ENCODE measurements at regions not wholly inside any gene's neighbourhood (a gene's known extent, or its start where the extent isn't known, plus 50 kb on each side); places are given as distances from the start of the nearest gene placed in this dataset.
A peak's percentile ranks its signal among the peaks of the same experiment; 100 is the strongest.

- Mint-ChIP-seq H3K27me3 (no peaks in the 10 kb centered on the region), H3K27ac (no peak overlapping the region), H3K4me1 (peaks cover 55% of the 10 kb centered on the region), H3K9me3 (ENCODE audit: insufficient read depth) (peaks cover 6% of the 10 kb centered on the region), H3K4me3 (peak overlapping the region; percentile 30)
- no peaks in the 10 kb centered on the region for H3K27me3 ChIP-seq (replicated peaks in 1 of 4; ENCODE audit: control extremely low read depth in 1 of 4, control insufficient read depth in 3 of 4, insufficient read depth in 4 of 4, low read length in 3 of 4)
- H3K27ac ChIP-seq (ENCODE audit: low read length in 2 of 2): no peak overlapping the region
- peaks cover 30 to 42% of the 10 kb centered on the region in 2 donors for H3K4me1 ChIP-seq (ENCODE audit: control insufficient read depth in 2 of 2, insufficient read depth in 2 of 2, low read length in 2 of 2)
- H3K36me3 ChIP-seq (replicated peaks in 1 of 2; ENCODE audit: control extremely low read depth in 1 of 2, control insufficient read depth in 1 of 2, extremely low read depth in 1 of 2, insufficient read depth in 2 of 2, low read length in 1 of 2): no peaks in the 10 kb centered on the region
- TF ChIP-seq CTCF (IDR thresholded peaks at IDR 0.05) (no peak), EZH2 (IDR thresholded peaks at IDR 0.05; ENCODE audit: borderline replicate concordance, insufficient read depth, low read depth, low read length, poor library complexity, severe bottlenecking) (no peak)
- no peak overlapping the region for H2AFZ ChIP-seq (ENCODE audit: insufficient read depth, low read depth, low read length, poor library complexity, severe bottlenecking)
- ATAC-seq (ENCODE audit: low read depth) (peak; percentile 51), DNase-seq (peak; percentile 72)
- 0% methylated on average over 1 of the region's 8 CpGs for WGBS (ENCODE audit: insufficient coverage)
- ChIA-PET POLR2A (no interaction called here), CTCF (interaction anchor here (1.1 to 2.5 kb wide), 8 partner anchors 10 to 925 kb away, joined by 3 to 8 read pairs (median 4); partner anchors contain the start of gene TRIB2)
- intact Hi-C loops (cut with micrococcal nuclease): loop anchor here (10.0 kb wide), 1 partner anchor 49 kb away; no protein-coding TSS in a partner anchor
- peak overlapping the region in 1 of 5 experiments; percentile 4 for H3K4me3 ChIP-seq (ENCODE audit: control extremely low read depth in 1 of 5, extremely low read depth in 1 of 5, insufficient read depth in 1 of 5, low read depth in 2 of 5, low read length in 4 of 5)
- peak overlapping the region; percentile 48 for H3K4me2 ChIP-seq (replicated peaks; ENCODE audit: low read depth, low read length, poor library complexity, severe bottlenecking)
- no peaks in the 10 kb centered on the region for H4K20me1 ChIP-seq (ENCODE audit: control insufficient read depth, insufficient read depth, low read length, poor library complexity, severe bottlenecking)
- no peaks in the 10 kb centered on the region for H3K9me3 ChIP-seq (ENCODE audit: control extremely low read depth in 1 of 3, control insufficient read depth in 2 of 3, insufficient read depth in 1 of 3, low read length in 2 of 3)
- no peaks in the 10 kb centered on the region for H3K79me2 ChIP-seq (ENCODE audit: control insufficient read depth, insufficient read depth, low read length)
- peak overlapping the region; percentile 14 for H3K9ac ChIP-seq (ENCODE audit: low read length)
Observed at GRCh38 chr2:12005886-12006681, 259.7 kb downstream of the LPIN1 start.

GRCh38 chr2:12006850-12007249 is 260.4 kb downstream of the LPIN1 start:
- H3K4me1 Mint-ChIP-seq: peaks cover 58% of the 10 kb centered on the region
- no peak overlapping the region for H3K27ac ChIP-seq (ENCODE audit: low read length in 2 of 2)
- H3K27me3 Mint-ChIP-seq: no peaks in the 10 kb centered on the region
- H3K4me1 ChIP-seq (ENCODE audit: control insufficient read depth in 2 of 2, insufficient read depth in 2 of 2, low read length in 2 of 2): peaks cover 30 to 42% of the 10 kb centered on the region in 2 donors
- no peaks in the 10 kb centered on the region for H4K20me1 ChIP-seq (ENCODE audit: control insufficient read depth, insufficient read depth, low read length, poor library complexity, severe bottlenecking)
- no peak for DNase-seq
- no peak overlapping the region for H3K9ac ChIP-seq (ENCODE audit: low read length)
- no peaks in the 10 kb centered on the region for H3K36me3 ChIP-seq (replicated peaks in 1 of 2; ENCODE audit: control extremely low read depth in 1 of 2, control insufficient read depth in 1 of 2, extremely low read depth in 1 of 2, insufficient read depth in 2 of 2, low read length in 1 of 2)
- no peak overlapping the region for H3K27ac Mint-ChIP-seq
- TF ChIP-seq CTCF (IDR thresholded peaks at IDR 0.05) (no peak), EZH2 (IDR thresholded peaks at IDR 0.05; ENCODE audit: borderline replicate concordance, insufficient read depth, low read depth, low read length, poor library complexity, severe bottlenecking) (no peak)
- no peak for ATAC-seq (ENCODE audit: low read depth)
- 96% methylated on average over 4 of the region's 4 CpGs for WGBS (ENCODE audit: insufficient coverage)
- no peak overlapping the region for H3K4me3 Mint-ChIP-seq
- no peak overlapping the region for H3K4me3 ChIP-seq (ENCODE audit: control extremely low read depth in 1 of 5, extremely low read depth in 1 of 5, insufficient read depth in 1 of 5, low read depth in 2 of 5, low read length in 4 of 5)
- POLR2A ChIA-PET: interaction anchor here (0.7 kb wide), 1 partner anchor 45 kb away, joined by 3 read pairs; no protein-coding TSS in a partner anchor
- H3K4me2 ChIP-seq (replicated peaks; ENCODE audit: low read depth, low read length, poor library complexity, severe bottlenecking): no peak overlapping the region
- no peaks in the 10 kb centered on the region for H3K27me3 ChIP-seq (replicated peaks in 1 of 4; ENCODE audit: control extremely low read depth in 1 of 4, control insufficient read depth in 3 of 4, insufficient read depth in 4 of 4, low read length in 3 of 4)
- intact Hi-C loops (cut with micrococcal nuclease): loop anchor here (10.0 kb wide), 1 partner anchor 48 kb away; no protein-coding TSS in a partner anchor
- H2AFZ ChIP-seq (ENCODE audit: insufficient read depth, low read depth, low read length, poor library complexity, severe bottlenecking): no peak overlapping the region
- CTCF ChIA-PET: interaction anchor here (1.2 to 2.5 kb wide), 5 partner anchors 10 to 924 kb away, joined by 3 to 8 read pairs (median 4); no protein-coding TSS in a partner anchor
- no peaks in the 10 kb centered on the region for H3K9me3 ChIP-seq (ENCODE audit: control extremely low read depth in 1 of 3, control insufficient read depth in 2 of 3, insufficient read depth in 1 of 3, low read length in 2 of 3)
- peaks cover 6% of the 10 kb centered on the region for H3K9me3 Mint-ChIP-seq (ENCODE audit: insufficient read depth)
- H3K79me2 ChIP-seq (ENCODE audit: control insufficient read depth, insufficient read depth, low read length): no peaks in the 10 kb centered on the region

All from B cell (primary cell).